HG03045 (cell line): ENCODE measurements at regions not wholly inside any gene's neighbourhood (a gene's known extent, or its start where the extent isn't known, plus 50 kb on each side); places are given as distances from the start of the nearest gene placed in this dataset.
"Not testable (repeated sequence)": the region's sequence is repeated elsewhere in the genome, so short reads cannot be mapped to it uniquely, and the experiment has no call there.

Experiments
- ATAC-seq: cut with Tn5 transposase; IDR thresholded peaks from one replicate; pipeline ENCODE4 v1.9.1; 2021; ENCODE audit warnings: mild to moderate bottlenecking, moderate library complexity; ENCODE audit not compliant: unreplicated experiment

DNA sequence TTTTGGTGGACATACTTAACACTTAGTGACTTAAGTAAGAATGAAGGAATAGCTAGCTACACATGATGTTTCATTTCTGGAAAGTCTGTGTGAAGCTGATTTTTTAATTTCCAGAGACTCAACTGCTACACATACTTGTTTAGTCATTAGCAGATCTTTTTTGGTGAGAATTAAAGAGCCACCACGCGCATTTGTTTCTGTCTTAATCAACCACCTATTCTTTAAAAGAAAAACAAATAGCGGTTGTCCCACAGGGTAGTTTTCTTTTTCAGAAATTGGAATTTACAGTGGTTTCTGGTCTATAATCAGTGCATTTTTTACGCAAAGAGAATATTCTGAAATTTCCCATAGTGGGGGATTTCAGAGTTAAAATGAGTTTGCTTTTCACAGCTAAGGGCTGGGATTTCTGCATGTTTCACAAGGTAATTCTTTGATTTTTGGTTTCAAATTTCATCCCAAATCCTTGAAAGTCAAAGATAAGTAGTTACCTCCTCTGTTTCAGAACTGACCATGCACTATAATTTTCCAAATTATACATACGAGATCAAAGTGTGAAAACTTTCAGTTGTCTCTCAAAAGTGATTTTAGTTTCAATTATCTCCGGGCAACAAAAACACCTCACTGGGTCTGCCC, 631.0 kb upstream of the GRM7 start:
- ATAC-seq, result peak; percentile 67

DNA sequence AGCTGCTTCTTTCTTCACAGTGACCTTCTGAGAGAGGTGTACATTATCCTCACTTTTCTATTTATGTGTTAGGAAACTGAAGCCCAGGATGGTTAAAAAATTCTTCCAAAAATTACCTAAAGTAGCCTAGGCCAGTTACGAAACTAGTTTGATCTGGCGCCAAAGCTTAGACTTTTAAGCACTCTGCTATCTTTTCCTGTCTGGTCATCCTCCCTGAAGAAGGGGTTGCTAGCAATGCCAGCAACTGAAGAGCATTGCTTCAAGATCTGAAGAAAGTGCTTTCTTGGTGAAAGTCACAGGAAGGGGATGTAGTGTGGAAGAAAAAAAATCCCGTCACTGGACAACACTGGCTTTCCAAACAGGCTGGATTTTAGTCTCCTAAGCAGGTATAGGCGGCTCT, 618.8 kb upstream of the GRM7 start:
- ATAC-seq, result no peak

DNA sequence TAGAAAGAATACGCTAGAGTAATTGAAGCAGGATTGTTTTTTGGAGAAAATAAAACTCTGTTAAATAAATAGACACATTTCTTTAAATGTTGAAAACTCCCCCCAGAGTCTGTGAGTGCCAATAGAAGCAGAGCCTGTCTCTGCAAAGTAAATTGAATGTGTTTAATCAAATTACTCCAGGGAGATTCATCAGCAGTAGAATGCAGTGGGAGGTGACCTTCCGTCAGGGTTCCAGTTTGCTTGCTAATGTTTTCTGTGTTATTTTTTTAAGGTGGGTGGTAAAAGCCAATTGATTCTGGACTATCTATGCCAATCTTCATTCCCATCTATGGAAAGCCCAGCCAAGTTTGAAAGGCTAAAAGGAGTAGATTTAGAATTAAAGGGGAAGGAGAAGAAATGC, 612.4 kb upstream of the GRM7 start:
- ATAC-seq, result no peak

DNA sequence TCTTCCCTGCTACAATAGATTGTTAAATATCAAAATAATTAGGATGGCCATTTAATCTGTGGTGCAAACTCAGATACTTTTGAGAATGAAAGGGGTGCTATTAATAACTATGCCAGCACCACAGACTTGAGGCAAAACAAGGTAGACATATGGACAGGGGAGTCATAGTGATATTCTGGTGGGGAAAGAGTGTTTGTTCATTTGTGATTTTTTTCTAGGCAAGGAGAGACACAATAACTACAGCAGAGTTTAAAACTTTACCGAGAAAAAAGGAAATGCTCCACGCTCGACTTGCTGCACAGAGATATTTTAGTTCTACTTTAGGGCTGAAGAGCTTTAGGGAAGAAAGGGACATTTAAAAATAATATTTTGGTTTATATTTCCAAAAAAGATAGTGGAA, 611.2 kb upstream of the GRM7 start:
- ATAC-seq, result no peak

DNA sequence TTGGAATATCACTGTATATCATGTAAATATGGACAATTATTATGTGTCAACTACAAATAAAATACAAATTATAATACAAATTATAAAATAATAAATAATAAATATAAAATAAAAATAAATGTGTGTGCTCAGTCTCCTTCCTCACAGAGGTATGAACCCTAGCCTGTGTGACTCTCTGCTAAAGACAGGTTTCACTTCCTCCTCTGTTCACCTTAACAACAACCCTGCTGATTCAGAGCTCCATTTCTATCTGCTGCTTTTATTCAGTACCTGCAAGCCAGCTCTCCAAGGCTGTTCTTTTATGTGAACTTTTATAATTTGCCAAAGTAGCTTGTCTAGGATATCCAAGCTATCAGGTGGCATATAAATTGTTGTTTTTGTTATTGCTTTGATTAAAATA, 610.7 kb upstream of the GRM7 start:
- peak; percentile 94 for ATAC-seq

DNA sequence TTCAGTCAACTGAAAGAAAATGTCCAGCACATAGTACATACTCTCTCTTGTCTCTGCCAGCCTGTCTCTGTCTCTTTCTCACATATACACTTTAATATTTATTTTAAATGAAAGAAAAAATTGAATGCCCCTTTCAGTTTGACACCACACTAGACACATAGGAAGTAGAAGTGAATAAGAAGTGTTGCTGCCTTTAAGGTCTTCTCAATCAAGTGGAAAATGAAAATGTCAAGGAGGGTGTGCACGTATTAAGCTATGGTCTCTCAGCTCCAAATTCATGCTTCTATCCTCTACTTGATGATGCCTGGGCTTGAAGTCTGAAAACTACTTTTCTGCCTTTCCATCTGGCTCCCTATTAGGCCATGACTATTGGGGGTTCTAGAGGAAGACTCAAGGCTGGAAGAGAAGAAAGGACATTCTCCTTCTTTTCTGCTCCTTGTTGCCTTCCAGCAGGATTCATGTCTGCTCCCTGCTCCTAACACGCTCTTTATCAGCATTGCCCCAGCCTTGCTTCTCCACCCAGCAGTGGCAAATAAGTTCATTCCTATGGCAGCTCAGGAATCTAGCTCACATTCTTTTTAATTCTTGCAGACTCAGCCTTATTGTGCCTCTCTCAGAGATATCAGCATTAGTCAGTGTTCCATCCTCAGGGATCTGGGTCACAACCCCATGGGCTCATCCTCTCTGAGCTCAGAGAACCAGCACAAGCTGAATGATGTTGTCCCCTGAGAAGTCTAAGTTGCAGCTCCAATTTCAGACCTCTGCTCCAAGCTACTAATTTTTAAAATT, 609.1 kb upstream of the GRM7 start:
- no peak for ATAC-seq

DNA sequence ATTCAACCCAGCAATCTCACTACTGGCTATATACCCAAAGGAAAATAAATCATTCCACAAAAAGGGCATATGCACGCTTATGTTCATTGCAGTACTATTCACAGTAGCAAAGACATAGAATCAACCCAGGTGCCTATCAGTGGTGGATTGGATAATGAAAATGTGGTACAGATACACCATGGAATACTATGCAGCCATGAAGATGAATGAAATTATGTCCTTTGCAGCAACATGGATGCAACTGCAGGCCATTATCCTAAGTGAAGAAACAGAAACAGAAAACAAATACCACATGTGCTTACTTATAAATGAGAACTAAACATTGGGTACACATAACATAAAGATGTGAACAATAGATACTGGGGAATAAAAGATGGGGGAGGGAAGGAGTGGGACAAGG, 606.4 kb upstream of the GRM7 start:
- no peak for ATAC-seq

DNA sequence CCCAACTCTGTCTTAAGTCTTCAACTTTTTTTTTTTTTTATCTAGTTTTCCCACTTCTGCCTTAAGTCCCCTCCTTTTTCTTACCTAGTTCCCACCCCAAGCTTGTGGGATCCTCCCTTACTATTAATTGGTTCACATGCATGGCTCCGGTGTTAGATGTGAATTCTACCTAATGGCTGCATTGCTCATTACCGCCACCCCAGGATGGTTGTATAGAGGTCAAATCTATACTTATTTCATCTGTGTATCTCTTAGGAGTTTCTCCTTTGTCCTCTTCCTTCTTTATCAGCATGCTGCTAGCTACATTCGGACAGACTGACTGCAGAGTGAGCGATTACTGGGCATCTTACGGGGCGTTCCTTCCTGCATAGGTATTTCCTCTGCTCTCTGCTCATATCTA, 605.7 kb upstream of the GRM7 start:
- ATAC-seq, result no peak

DNA sequence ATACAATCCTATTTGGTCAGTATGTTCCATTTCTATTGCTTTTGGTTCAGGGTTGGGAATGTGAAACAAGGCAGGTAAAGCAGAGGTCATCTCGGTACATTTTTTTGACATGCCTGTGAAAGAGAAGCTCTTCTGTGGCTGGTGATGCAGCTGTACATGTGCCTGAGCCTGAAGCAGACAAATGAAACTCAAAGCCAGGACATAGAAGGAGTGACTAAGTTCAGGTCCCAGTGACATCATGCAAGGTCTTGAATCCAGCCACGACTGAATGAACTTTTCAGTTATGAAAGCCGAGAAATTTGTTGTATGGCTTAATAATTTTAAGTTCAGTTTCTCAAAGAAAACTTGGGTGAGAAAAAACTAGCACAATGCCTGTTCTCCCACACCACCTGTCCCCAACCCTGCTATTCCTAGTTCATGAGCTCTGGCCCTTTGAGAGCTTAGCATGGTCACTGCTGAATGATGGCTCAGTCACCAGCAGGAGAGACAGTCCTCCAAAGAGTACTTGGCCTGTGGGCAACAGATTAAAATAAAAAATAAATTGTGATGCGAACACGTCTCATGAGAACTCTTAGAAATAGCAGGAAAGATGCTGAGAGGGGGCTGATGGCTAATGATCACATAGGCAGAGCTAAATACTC, 600.2 kb upstream of the GRM7 start:
- ATAC-seq, result no peak

DNA sequence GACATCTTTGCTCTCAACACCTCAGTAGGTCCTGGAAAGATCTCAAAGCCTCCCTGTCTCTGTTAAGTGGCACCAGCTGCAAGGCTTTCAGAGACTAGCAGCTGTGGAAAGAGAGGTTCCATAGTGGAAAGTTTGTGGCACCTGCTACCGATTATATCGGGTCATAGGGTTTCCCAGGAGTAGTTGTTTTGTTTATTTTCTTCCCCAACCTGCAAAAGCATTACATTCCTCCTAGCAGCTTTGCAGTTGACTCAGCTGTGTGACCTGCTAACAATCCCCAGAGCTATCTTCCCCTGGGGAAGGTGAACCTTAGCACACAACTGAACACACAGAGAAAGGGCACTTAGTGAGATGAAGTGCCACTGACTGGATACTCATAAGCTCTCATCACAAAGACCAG, 598.9 kb upstream of the GRM7 start:
- no peak for ATAC-seq

DNA sequence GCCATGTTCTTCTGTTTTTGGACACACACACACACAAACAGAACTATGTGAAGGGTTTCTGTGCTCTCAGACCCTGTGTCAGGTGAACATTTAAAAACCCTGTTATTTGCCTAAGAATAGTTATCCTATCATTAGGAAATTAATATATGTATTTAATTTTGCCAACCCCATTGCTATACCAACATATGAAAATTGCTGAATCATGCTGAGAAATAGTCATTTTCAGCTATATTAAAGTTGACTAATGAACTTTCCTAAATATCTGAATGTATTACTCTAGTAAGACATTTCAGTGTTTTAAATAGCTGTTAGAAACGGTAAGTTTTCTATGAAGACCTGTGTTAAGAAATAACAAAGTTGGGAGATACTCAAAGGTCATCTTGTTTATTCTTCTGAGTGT, 596.9 kb upstream of the GRM7 start:
- no peak for ATAC-seq

DNA sequence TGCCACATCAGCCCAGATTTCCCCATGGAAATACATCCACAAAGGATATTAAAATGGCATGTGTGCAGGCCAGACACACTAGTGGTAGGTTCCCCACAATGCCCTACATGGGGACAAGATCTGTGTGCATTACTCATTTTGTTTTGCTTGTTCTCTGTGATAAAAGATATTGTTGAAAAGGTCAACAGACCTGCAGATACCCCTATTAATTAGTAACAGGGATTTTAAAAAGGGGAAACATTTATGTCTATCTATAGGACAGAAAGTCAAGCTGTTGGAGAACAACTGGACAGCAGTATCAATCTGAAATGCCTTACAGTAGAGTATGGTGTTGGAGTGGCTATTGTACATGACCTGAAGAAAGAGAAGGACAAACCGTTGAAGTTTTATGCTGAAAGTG, 596.0 kb upstream of the GRM7 start:
- ATAC-seq, result no peak

DNA sequence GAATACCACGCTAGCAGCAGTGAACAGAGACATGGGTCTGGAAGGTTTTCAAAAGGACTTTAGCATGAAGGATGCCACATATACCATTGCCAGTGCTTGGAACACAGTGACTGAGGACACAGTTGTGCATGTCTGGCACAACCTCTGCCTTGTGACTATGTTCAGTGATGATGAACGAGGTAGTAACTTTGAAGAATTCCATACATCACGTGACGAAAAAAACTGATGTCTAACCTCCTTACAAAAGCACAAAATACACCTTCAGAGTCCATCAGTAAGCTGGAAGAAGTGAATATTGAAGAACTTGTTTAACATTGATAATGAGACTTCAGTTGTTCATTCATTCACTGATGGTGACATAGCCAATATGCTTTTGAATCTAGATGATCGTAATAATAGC, 594.8 kb upstream of the GRM7 start:
- no peak for ATAC-seq

DNA sequence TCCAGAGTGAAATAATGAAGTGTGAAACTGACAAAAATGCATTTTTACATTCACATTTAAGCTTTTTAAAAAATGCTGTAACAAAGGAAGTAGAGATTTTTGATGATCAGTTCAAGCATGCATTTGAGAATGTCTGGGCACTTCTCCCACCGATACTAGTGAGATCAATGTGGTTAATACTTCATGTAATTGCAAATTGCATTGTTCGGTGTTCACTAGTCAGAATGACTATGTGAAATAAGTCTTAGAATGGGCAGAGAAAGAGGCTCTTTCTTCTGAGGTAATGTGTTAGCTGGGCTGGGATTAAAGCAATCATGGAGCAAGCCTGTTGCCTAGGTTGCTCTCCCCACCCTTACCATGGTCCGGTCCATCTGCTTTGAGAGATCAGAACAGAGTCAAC, 587.0 kb upstream of the GRM7 start:
- ATAC-seq, result no peak

DNA sequence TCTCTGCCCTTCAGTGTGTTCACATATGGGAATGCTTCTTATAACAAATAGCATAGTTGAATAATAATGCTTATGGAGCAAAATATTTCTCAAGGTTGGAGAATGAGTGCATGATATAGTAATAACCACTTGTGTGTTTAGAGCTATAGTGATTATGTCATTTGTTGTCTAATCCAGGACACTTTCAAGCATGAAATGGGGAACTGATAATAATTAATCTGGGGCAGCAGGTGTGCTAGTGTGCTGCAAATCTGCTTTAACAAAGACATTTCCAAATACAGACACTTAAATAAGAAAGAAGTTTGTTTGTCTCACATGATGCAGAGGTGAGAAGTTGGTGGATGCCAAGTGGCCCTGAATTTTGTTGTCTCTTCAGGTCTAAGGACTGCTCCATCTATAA, 579.3 kb upstream of the GRM7 start:
- ATAC-seq, result no peak

DNA sequence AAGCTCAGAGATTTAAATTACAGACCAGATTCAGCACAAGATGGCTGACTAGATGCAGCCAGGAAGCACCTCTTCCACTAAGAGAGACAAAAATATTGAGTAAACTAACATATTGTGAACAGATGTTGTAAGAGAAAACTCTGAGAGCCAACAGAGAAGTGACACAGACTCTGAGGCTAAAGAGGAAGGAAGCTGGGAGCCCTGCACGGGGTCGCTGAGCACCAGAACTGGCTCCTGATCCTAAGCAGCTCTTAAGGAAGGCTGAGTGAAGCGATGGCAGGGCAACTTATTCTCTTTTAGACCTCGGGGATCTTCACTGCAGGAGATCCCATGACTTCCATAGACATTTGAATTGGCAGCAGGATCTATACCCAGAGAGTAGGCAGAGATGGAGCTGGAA, 578.0 kb upstream of the GRM7 start:
- ATAC-seq, result no peak

DNA sequence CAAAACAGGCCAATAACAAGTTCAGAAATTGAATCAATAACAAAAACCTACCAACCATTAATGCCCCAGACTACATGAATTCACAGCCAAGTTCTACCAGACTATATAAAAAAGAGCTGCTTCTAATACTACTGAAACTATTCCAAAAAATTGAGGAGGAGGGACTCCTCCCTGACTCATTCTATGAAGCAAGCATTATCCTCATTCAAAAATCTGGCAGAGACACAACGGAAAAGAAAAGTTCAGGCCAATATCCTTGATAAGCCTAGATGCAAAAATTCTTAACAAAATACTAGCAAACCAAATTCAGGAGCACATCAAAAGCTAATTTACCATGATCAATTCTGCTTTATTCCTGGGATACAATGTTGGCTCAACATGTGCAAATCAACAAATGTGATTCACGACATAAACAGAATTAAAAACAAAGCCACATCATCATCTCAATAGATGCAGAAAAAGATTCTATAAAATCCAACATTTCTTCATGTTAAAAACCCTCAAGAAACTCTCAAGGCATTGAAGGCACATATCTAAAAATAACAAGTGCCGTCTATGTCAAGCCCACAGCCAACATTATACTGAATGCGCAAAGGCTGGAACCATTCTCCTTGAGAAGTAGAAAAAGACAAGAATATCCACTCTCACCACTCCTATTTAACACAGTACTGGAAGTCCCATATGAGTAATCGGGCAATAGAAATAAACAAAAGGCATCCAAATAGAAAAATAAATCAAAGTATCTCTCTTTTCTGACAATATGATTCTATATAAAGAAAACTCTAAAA, 573.6 kb upstream of the GRM7 start:
- ATAC-seq, result no peak

DNA sequence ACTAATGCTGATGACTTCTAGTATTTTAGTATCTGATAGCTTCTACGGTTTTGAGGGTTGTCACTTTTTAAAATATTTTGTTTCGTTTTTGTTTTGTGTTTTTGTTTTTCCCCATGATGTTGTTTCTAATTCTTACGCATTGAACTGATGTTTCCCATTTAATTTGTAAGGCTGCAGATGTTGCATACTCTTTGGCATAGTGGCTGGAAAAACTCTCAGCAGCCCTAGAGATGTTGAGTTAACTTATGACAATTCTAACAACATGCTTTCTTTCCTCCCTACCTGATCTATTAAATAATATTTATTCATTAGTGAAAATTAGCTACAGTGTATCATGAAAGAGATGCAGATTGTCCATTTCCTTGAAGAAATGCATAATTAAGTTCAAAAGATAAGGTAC, 559.3 kb upstream of the GRM7 start:
- no peak for ATAC-seq

DNA sequence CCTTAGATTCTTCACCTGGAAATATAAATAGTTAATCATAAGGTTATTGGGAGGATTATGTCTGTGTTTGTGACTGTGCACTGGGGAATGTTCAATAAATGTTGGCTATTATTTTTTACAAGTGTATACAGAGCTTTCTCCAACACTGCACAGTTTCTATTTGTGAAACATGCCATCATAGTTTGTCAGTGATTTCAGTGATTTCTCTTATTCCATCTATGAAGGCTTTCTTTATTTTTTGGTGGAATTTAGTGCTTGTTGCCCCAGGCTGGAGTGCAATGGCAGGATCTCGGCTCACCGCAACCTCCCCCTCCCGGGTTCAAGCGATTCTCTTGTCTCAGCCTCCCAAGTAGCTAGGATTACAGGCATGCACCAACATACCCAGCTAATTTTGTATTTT, 545.0 kb upstream of the GRM7 start:
- ATAC-seq, result no peak

DNA sequence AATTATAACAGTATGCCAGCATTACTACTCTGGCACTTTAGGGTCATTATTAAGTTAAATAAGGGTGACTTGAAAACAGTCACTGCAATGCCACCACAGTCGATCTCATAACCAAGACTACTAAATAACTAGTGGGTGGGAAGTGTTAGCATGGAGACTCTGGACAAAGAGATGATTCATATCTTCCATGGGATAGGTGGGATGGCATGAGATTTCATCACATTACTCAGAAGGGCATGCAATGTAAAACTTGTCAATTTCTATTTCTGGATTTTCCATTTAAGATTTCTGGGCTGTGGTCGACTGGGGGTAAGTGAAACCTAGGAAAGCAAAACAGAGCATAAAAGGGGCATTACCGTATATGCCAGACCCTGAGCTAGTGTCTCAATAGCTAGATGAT, 538.9 kb upstream of the GRM7 start:
- no peak for ATAC-seq

DNA sequence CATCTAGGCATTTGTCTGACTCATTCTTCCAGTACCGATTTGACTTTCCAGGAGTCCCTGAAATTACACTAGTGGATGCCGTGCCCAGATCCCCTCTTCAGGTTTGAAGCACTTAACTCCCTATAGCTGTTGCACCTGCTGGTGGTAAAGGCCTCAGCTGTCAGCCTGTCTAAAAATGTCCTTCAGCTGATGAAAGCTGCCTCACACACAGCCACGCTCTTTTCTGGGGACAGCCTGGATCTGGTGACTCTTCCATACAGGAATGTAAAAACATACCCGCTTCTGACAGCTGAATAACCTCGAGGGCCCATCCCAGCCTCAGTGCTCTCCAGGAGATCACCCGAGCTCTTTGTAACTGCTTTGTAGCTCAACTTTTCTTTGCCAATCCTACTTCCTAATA, 534.1 kb upstream of the GRM7 start:
- ATAC-seq, result no peak

DNA sequence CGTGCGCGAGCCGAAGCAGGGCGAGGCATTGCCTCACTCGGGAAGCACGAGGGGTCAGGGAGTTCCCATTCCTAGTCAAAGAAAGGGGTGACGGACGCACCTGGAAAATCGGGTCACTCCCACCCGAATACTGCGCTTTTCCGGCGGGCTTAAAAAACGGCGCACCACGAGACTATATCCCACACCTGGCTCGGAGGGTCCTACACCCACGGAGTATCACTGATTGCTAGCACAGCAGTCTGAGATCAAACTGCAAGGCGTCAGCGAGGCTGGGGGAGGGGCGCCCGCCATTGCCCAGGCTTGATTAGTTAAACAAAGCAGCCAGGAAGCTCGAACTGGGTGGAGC, 520.0 kb upstream of the GRM7 start:
- ATAC-seq, result not testable (repeated sequence)
